ENCODE measurements at regions not wholly inside any gene's neighbourhood (a gene's known extent, or its start where the extent isn't known, plus 50 kb on each side); places are given as distances from the start of the nearest gene placed in this dataset.
"Not testable (repeated sequence)": the region's sequence is repeated elsewhere in the genome, so short reads cannot be mapped to it uniquely, and the experiment has no call there.

DNA sequence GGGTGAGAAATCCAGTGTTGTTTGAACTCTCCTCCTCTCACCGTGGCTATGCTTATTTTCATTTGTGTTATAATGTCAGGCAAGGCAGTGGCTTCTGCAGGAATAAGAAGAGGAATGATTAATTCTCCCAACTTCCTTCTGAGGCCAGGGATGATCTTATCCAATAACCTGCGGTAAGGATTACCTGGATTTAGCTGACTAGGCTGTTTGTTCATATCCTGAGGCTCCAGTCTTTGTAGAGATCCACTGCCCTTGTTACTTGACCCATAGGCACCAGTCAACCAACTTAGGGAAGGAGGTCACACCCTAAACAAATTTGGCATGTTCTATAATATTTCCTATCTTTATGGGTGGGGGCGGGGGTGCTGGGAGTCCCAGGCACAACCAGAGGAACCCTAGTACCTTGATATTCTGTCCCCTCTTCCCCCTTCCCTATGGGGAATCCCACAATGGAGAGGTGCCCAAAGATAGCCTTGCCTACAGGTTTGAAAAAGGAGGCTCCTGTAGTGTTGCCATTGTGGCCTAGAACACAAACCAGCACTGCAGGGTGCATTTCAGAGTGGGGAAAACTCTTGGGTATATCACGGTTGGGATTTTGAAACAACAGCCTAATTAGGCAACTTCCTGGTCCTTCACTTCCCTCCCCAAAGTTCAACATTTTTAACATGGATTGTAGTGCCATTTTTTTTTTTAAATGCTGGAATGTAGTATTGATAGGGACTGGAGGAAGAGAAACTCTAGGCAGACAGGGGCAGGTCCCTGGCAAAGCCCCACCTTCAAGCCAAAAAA lies 977.5 kb upstream of the SPRY2 start:
- no peak for FAIRE-seq

DNA sequence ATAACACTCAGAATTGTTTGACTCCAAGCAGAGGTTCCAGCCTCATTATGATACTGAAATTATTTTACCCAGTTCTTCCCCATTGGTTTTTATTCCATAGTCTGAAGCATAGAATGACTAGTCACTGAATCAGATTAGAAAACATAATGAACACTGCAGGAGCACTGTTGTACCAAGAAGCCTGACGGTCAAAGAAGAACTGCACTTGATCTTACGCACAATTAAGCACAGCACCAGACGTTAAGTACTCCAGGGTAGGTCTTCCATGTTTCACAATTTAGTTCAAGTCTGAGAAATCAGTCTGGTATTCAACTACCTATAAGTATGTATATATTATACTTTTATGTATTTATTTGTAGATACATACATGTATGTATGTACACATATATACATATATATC lies 973.5 kb upstream of the SPRY2 start:
- FAIRE-seq, result no peak

DNA sequence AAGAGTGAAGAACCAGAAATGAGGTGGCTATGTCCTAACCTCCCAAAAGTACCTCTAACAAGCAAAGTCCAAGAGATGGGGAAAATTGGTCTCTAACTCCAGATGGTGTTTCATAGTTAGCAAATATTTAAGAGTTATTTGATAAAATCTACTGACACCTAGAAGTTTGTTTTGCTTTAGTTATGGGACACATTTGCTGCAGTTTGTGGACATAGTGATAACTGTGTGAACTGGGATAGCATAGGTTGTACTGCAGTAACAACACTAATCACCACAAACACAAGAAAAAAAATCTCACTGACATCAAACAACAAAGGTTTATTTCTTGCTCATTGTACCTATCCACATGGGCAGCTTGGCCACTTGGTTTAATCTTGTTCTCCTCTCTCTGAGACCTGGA lies 965.0 kb upstream of the SPRY2 start:
- FAIRE-seq, result no peak

DNA sequence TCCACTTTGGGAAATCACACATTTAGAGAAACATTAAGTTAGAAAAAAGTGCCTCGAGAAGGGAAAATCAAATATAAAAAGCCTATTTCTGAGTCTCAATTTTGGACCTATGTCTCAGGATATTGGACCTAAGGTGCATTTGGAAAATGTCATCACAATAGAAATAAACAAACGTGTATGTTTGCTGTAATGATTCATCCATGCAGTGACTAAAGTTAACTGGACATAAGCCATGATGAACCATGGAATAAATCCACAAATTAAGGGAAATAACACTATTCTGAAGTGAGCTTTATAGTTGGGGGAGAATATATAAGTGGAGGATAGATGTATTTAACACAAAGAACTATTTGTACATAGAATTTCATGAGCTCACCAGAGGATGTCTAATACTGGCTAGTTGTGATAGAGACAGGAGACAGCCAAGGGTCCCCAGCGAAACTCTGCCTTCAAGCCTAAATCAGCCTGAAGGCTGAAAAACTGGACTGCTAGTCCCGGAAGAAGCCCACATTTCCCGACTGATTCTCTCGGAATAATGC lies 963.3 kb upstream of the SPRY2 start:
- no peak for FAIRE-seq

DNA sequence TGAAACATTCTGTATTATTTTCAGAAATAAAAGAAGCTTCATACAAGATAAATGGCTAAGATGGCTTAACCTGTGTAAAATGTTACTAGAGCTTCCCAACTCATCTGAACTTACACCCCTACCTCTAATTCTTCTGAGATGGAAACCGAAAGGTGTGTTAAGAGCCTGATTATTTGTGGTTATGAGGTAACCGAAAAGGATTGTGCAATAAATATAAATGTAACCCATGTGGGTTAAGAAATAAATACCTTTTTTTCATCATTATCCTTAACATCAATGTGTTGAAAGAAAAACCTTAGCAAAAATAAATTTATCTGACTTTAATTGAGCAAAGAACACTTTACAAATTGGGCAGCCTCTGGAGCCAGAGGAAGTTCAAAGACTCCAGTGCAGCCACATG lies 961.8 kb upstream of the SPRY2 start:
- FAIRE-seq, result no peak

DNA sequence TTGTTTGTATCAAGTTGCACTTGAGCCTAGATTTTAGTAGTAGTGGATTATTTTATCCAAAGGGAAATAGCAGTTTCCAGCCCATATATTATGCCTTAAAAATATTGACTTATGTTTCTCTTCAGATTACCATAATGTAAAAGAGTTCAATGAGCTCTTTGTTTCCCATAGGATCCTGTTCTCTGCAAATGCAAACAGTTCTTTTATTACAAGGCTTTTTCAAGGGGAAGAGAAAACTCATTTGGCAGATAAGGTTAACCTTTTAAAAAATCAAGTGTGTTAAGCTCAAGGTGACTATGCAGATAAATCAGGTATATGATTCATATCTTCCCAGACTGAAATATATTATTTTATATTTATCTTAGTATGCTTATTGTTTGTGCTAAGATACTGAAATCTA lies 961.2 kb upstream of the SPRY2 start:
- FAIRE-seq, result no peak

DNA sequence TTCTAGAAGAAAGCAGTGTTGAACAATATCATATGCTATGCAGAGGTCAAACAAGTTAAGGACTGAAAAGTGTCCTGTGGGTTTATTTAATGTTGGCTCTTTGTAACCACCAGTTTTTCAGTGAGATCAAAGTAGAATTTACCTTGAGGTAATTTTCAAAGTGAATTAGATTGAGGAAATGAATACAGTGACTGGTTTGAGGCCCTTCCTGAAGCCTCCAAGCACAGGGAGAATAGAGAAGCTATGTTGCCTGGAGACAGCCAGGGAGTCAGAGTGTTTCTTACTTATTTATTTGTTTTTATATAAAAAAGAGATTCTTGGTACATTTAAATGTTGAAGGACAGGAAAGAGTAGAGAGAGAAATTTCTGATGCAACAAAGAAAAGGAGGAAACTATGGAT lies 954.3 kb upstream of the SPRY2 start:
- FAIRE-seq, result no peak

DNA sequence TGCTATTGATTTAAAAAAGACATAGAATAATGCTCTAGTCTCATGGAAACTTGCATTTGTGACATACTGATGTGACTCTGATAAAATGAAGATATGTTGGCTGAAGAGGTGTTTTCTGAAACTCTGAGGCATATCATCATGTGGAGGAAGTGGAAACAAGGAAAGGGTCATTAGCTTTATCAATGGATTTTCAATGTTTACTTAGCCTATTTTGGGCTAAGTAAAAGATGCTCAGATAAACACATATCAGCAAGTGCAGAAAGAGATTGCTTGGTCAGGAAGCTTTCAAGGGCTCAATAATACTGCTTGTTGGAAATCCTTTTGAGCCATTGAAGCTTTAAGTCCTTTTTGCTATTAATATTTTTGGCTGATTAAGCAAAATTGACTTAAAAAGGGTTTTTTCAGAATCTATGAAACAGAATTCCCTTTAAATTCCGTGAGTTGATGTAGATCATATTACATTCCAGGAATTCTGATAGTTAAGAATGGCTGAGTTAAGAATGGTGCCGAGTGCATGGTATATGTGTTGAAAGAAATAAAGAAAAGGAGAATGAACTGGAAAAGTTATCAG lies 952.8 kb upstream of the SPRY2 start:
- no peak for FAIRE-seq

DNA sequence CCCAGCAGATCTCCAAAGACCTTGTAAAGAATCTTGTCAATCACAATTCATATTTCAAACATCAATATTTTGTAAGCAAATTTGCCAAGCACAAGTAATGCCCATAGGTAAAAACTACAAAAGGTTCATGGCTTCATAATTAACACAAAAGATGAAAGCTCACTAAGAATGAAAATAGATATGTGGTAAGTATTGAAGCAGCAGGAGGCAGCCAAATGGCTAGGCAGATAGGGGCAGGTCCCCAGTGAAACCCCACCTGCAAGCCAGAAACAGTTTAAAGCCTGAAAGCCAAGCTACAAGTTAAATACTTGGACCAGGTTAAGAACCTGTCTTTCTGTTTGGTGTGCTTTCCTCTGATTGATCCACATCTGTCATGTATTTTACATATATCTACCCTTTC lies 942.6 kb upstream of the SPRY2 start:
- FAIRE-seq, result no peak

DNA sequence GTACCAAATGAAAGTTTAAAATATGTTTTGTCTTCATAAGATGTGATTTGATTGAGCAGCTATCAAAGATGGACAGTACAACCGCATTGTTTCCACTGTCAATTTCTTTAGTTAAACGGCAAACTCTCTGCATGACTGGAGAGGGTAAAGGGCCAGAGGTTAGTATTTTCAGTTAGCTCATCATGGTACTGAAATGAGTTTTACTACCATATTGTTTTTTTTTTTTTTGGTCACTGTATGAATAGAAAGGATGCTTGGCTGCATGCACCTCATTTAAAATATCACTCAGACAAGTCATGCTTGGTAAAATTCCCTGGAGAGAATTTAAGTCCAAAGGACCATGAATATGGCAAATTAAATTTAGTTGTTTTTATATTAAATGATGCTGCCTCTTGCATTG lies 942.1 kb upstream of the SPRY2 start:
- FAIRE-seq, result no peak

DNA sequence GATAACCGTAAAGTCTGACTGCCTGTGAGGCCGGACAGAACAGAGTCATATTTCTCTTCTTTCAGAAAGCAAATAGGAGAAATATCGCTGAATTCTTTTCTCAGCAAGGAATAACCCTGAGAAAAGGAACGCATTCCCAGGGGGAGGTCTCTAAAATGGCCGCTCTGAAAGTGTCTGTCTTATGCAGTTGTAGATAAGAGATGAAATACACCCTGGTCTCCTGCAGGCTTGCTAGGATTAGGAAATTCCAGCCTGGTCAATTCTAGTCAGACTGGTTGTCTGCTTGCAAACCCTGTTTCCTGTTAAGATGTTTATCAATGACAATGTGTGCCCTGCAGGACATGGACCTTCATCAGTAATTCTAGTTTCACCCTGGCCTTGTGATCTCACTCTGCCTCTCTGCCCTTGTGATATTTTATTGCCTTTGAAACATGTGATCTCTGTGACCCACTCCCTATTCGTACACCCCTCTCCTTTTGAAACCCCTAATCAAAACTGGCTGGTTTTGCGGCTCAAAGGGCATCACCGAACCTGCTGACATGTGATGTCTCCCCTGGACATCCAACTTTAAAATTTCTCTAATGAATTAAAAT lies 934.8 kb upstream of the SPRY2 start:
- FAIRE-seq, result no peak

DNA sequence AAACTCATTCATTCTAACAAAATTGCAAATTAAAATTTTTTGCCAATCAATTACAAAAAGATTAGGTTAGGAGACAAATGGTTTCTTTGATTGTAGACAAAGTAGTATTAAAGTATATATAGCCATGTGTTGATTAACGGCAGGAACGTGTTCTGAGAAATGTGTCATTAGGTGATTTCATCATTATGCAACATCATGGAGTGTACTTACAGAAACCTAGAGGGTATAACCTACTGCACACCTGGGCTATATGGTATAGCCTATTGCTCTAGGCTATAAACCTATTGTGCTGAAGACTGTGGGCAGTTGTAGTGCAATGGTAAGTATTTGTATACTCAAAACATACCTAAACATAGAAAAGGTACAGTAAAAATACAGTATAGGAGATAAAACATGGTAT lies 906.8 kb upstream of the SPRY2 start:
- no peak for FAIRE-seq

DNA sequence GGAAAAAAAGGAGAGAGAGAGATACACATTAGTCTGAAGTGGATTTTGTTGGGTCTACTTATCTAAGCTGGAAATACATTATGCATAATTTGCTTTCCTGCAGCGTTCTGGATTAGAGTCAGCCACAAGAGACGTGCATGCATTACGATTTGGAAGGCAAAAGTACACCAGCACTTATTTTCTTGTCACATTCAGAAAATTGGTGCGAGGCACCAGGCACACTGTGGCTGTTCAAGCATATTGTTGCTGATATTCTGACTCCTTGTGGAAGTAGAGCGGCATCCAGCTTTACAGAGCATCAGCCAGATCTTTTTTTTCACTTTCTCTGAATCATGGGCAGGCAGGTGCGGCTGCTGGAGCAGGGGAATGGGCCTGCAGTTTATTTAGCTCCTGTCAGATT lies 905.6 kb upstream of the SPRY2 start:
- FAIRE-seq, result no peak

DNA sequence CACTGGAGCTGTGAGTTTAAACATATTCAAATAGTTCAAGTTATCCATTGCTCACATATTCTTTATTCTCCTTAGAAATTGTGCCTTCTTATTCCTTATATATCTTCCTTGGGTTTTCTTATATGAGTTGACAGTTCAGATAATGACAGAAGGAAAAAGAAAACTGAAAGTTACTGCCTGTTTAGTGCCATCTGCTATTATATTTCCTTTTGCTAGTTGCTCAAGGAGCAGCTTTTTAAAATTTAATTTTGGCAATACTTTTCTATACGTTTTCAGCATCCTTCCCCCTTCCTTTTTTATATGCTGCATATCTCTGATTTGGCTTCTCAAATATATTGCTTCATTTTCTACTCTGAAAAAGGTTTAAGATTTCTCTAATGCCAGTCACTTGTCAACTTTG lies 903.1 kb upstream of the SPRY2 start:
- no peak for FAIRE-seq

DNA sequence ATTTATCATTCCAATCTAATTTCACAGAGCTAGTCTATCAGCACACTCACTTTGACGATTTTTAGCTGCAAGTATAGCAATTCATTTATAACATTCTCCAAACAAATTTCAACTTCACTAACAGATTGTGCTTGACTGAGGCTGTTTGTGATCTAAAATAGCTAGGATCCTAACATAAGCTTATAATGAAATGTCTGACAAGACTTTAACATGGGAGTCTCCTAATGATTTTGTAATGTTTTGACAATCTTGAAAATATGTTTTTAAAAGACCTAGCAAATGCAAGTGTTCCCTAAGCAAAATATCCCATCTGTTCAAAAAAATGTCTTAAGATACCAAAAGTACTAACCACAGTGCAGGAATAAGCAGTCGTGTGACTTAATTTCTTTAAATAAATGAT lies 889.5 kb upstream of the SPRY2 start:
- FAIRE-seq, result no peak

DNA sequence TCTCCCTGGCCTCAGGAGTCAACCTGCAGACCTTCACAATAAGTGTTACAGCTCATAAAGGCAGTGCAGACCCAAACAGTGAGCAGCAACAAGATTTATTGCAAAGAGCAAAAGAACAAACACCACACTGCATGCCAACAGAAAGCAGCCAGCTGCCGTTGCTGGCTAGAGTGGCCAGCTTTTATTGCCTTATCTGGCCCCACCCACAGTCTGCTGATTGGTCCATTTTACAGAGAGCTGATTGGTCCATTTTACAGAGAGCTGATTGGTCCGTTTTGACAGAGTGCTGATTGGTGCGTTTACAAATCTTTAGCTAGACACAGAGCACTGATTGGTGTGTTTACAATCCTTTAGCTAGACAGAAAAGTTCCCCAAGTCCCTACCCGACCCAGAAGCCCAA lies 885.9 kb upstream of the SPRY2 start:
- FAIRE-seq, result not testable (repeated sequence)

DNA sequence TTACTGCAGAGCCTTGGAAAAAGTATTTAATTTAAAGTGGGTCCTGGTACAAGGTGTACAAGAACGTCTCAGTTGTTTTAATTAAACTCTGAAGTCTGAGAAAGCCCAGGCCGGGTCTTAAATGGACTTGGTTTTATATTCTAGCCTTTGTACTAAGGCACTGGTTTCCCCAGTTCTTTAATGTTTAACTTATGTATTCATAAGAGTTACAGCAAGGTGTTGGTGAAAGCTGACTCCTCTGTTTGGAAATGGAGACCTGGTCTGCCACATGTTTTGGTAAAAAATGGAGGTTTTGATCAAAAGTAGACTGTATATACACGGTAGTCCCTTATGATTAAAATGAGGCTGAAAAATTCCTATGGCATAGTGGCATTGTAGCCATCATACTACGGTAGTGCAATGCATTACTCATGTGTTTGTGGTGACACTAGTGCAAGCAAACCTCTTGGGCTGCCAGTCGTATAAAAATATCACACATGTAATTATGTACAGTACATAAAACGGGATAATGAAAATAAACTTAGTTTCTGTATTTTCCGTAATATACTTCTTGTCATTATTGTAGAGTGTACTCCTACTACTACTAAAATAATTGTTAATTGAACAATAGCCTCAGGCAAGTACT lies 883.4 kb upstream of the SPRY2 start:
- FAIRE-seq, result no peak

DNA sequence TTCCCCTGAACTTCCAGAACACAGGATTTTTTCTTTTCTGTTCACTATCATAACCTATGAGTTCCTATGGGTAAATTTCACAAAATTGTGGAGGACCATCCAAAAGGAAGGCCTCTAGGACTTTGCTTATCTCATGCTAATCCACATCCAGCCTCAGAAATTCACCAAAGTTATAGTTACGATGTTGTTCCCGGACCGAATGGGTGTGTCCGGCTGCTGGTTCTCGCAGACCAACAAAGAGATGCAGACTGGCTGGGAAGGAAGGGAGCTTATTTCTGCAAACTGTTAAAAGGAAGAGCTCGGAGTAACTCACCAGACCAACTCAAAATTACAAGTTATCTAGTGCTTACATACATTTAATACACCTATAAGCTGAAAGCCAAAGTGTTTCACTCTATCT lies 882.9 kb upstream of the SPRY2 start:
- FAIRE-seq, result no peak

DNA sequence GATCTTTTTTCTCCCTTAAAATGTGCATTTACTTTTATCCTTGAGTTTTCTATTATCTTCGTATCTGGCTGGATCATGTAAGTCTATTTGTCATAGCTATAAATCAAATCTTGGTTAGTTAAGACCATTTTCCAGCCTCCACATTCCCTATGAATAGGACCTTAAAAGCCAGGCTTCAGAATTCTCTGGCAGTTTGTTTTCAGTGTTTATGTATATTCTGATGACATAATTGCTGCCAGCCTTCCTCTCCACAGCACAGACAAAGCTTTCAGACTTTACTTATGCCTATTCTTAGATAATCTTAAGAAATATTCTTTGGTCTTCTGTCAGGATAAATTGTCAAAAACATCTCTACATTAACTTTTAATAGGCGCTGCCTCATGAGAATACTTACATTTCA lies 870.8 kb upstream of the SPRY2 start:
- FAIRE-seq, result no peak

DNA sequence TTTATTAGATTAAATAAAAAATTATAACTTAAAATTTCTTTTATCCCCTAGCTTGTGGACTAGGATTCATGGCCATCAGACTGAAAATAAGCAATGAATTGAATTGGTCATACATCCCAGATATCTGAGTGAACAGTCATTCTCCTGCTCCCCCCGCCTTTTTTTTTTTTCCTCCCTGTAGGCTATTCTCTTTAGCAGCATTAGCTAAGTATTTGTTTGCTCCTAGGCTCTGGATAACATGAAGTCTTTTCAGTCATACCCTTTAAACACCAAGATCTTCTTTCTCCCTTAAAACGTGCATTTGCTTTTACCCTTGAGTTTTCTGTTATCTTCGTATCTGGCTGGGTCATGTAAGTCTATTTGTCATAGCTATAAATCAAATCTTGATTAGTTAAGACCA lies 866.7 kb upstream of the SPRY2 start:
- no peak for FAIRE-seq

DNA sequence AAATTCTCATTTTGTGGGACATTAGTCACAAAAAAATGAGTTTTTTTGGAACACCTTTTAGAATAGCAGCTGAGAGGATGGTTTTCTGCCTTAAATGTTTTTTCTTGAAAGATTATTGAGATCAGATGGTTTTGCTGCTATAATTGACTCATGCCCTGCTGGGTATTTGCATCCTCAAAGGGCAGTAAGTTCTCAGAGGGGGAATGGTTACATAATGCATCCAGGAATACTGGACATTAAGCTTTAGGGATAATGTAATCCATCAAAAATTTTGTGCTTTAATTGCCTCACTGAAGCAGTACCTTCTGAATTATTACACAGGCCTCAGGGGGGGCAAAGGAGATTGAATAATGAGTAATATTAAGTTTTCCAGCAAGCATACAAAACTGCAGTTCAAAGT lies 866.3 kb upstream of the SPRY2 start:
- FAIRE-seq, result no peak

DNA sequence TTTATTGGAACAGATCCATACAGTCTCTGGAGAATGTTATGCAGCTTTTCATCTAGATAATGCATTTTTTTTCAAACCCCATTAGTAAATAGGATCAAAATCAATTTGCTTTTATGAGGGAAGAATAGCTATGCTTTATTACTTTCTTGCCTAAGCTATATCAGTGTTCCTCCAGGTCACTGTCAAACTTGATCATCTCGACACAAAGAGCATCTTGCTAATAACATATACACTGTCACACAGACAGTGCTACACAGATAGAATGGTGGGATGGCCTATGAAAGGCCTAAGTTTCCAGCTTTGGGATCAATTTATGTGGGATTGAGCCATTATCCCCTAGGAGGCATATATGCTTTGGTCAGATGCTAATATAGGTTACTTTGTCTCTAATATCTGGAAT lies 862.9 kb upstream of the SPRY2 start:
- FAIRE-seq, result no peak

DNA sequence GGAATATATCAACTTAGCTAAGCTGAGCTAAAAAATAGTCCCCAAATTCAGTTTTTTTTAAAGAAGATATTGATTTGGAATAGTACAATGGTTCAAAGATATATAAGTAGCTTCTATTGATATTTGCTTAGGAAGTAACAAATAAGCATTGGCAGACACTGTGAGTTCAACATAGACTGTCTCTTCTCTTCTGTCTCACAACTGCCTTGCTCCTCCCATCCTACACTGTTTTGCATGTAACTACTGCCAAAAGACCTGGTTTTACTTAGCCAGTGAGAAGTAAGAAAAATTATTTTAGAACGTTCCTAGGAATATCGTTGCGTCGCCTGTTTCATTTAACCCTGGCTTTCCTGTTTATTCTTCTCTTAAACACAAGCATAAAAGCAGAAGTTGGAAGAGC lies 859.0 kb upstream of the SPRY2 start:
- FAIRE-seq, result no peak

DNA sequence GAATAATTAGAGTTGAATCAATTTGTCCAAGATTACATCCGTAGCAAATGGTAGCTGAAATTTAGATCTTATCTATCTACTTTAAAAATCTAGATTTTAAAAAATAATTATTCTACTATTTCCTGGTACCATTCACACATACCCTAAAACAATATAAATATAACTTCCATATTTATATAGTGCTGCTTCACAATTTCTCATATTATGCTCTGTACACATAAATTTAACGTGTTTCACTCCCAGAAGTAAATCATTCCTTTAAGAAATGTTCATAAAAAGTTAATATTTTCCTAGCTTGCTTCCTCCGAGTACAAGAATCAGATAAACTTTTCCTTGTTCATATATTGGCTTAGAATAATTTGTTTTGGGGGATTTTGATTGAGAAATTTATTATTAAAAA lies 857.0 kb upstream of the SPRY2 start:
- no peak for FAIRE-seq

Measured in A204.1 (cell line).